Common myeloid progenitor, CD34-positive (primary cell): ENCODE measurements at regions not wholly inside any gene's neighbourhood (a gene's known extent, or its start where the extent isn't known, plus 50 kb on each side); places are given as distances from the start of the nearest gene placed in this dataset.

Experiments
- CTCF ChIA-PET: fragments of 350-600 bp; sonication (Branson Sonifier 250); formaldehyde crosslinking; loops from one replicate; lab custom pipeline; 2021; ENCODE audit warnings: antibody characterized with exemption; lab: Charles Lee
- POLR2A ChIA-PET: fragments of 350-600 bp; sonication (Branson Sonifier 250); formaldehyde crosslinking; loops from one replicate; lab custom pipeline; 2021; ENCODE audit warnings: antibody characterized with exemption; lab: Charles Lee
- DNase-seq, 3 donors: peaks; one replicate each; pipeline versions ENCODE4 v3.0.0 to v3.0.0-alpha.2; 2013
- H3K27ac ChIP-seq, 2 experiments: 1 replicate in 1 of 2; 2 replicates in 1 of 2; pipeline ENCODE4 v1.7.0; 2013; ENCODE audit warnings: inconsistent platforms in 2 of 2, low read length in 2 of 2, mild to moderate bottlenecking in 2 of 2, low read depth in 1 of 2, moderate library complexity in 1 of 2; ENCODE audit not compliant: severe bottlenecking in 2 of 2, insufficient read depth in 1 of 2, poor library complexity in 1 of 2
- H3K27me3 ChIP-seq, 5 experiments: replicated peaks in 2 of 5; 1 replicate in 3 of 5; 2 replicates in 2 of 5; pipeline versions ENCODE4 v1.6.1 to v1.7.0; 2013; ENCODE audit warnings: low read length in 4 of 5, mild to moderate bottlenecking in 2 of 5, moderate library complexity in 2 of 5, inconsistent platforms in 1 of 5; ENCODE audit not compliant: insufficient read depth in 5 of 5, control insufficient read depth in 4 of 5
- H3K36me3 ChIP-seq, 4 experiments: 1 replicate in 2 of 4; 2 replicates in 2 of 4; pipeline versions ENCODE4 v1.6.1 to v1.7.0; 2013; ENCODE audit warnings: low read length in 3 of 4, control low read depth in 1 of 4, mild to moderate bottlenecking in 1 of 4; ENCODE audit not compliant: control insufficient read depth in 4 of 4, insufficient read depth in 4 of 4
- H3K4me1 ChIP-seq, 4 experiments: 1 replicate in 3 of 4; 2 replicates in 1 of 4; pipeline versions ENCODE4 v1.6.1 to v1.7.1; 2013; ENCODE audit warnings: low read length in 3 of 4, mild to moderate bottlenecking in 3 of 4, control low read depth in 1 of 4, inconsistent platforms in 1 of 4, moderate library complexity in 1 of 4; ENCODE audit not compliant: control insufficient read depth in 4 of 4, insufficient read depth in 4 of 4; ENCODE audit errors: control extremely low read depth in 1 of 4
- H3K4me3 ChIP-seq, 7 experiments: 1 replicate in 4 of 7; 2 replicates in 3 of 7; pipeline versions ENCODE4 v1.5.1 to v1.7.0; 2013; ENCODE audit warnings: mild to moderate bottlenecking in 7 of 7, low read length in 6 of 7, moderate library complexity in 6 of 7, inconsistent platforms in 2 of 7, low read depth in 2 of 7, control low read depth in 1 of 7; ENCODE audit not compliant: insufficient read depth in 4 of 7, control insufficient read depth in 1 of 7; ENCODE audit errors: extremely low read depth in 1 of 7
- H3K9me3 ChIP-seq, 5 experiments: 1 replicate in 4 of 5; 2 replicates in 1 of 5; pipeline versions ENCODE4 v1.6.1 to v1.7.1; 2013; ENCODE audit warnings: low read length in 4 of 5, mild to moderate bottlenecking in 2 of 5, inconsistent platforms in 1 of 5, low read depth in 1 of 5, moderate library complexity in 1 of 5; ENCODE audit not compliant: control insufficient read depth in 4 of 5, insufficient read depth in 2 of 5; ENCODE audit errors: control extremely low read depth in 1 of 5
- WGBS: methylation state at CpG from one replicate; pipeline ENCODE4 v1.1.5; 2013; ENCODE audit not compliant: insufficient coverage; 5-methylcytosine and 5-hydroxymethylcytosine counted together

DNA sequence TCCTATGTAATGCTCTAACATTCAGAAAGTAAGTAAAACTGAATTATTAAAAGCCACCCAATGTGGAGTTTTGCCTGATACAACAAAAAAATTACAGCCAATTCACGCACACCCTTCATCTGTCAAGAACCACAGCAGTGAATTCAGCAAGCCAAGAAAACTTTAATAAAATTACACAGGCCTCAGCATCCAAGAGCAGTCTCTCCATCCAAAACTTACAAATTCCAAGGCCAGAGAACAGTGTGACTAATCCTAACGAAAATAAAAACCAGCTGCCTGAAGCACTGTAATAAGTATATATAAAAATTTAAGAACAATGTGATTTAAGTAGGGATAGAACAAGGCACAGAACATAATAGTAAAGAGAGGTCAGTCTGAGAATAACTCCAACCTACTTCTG lies 54.2 kb downstream of the SIX6 start:
- no peaks in the 10 kb centered on the region for H3K9me3 ChIP-seq
- no peaks in the 10 kb centered on the region for H3K4me1 ChIP-seq
- no peak overlapping the region for H3K27ac ChIP-seq
- peaks cover 0 to 8% (median 0%) of the 10 kb centered on the region in 5 experiments for H3K27me3 ChIP-seq
- ChIA-PET CTCF (interaction anchor here (0.9 to 4.1 kb wide), 8 partner anchors 13 to 498 kb away, joined by 3 to 22 read pairs (median 4); no protein-coding TSS in a partner anchor), POLR2A (no interaction called here)
- H3K36me3 ChIP-seq, result no peaks in the 10 kb centered on the region
- WGBS, result 63% methylated on average over 1 of the region's 2 CpGs
- DNase-seq, result no peak
- H3K4me3 ChIP-seq, result no peak overlapping the region

DNA sequence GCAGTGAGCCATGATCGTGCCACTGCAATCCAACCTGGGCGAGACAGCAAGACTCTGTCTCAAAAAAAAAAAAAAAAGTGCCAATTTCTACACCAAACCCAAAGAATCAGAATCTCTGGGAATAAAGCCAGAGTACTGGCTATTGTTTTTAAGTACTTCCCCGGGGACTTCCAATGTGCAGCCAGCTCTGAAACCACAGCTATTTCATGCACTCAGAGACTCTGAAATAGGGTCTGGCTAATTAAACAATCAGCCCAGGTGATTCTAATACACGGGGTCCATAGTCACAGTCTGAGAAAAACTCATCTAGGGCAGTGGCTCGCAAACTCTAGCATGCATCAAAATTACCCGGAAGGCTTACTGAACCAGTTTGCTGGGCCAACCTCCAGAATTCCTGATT lies 56.3 kb downstream of the SIX6 start:
- POLR2A ChIA-PET, result no interaction called here
- Histone ChIP-seq H3K4me3 (no peak overlapping the region), H3K36me3 (no peaks in the 10 kb centered on the region), H3K27me3 (peaks cover 0 to 8% (median 0%) of the 10 kb centered on the region in 5 experiments), H3K9me3 (no peaks in the 10 kb centered on the region), H3K4me1 (no peaks in the 10 kb centered on the region), H3K27ac (no peak overlapping the region)
- no peak for DNase-seq
- WGBS, result 82% methylated on average over 4 of the region's 6 CpGs
- CTCF ChIA-PET, result interaction anchor here (1.3 kb wide), 1 partner anchor 216 kb away, joined by 7 read pairs; no protein-coding TSS in a partner anchor

GRCh38 chr14:60566101-60566500 lies 57.2 kb downstream of the SIX6 start:
- Histone ChIP-seq H3K27me3 (peaks cover 0 to 7% (median 0%) of the 10 kb centered on the region in 5 experiments), H3K27ac (no peak overlapping the region), H3K4me3 (no peak overlapping the region), H3K36me3 (no peaks in the 10 kb centered on the region), H3K4me1 (no peaks in the 10 kb centered on the region), H3K9me3 (no peaks in the 10 kb centered on the region)
- ChIA-PET CTCF (interaction anchor here (1.2 kb wide), 1 partner anchor 12 kb away, joined by 3 read pairs; no protein-coding TSS in a partner anchor), POLR2A (no interaction called here)
- 96% methylated on average over 4 of the region's 5 CpGs for WGBS
- no peak for DNase-seq

- Histone ChIP-seq H3K27ac (no peak overlapping the region), H3K4me3 (no peak overlapping the region), H3K9me3 (no peaks in the 10 kb centered on the region), H3K4me1 (no peaks in the 10 kb centered on the region), H3K27me3 (peaks cover 0 to 3% (median 0%) of the 10 kb centered on the region in 5 experiments), H3K36me3 (no peaks in the 10 kb centered on the region)
- no peak for DNase-seq
- POLR2A ChIA-PET, result no interaction called here
- 93% methylated on average over 2 of the region's 4 CpGs for WGBS
- CTCF ChIA-PET, result no interaction called here
These were observed 65.1 kb downstream of the SIX6 start for GRCh38 chr14:60573943-60574495.

DNA sequence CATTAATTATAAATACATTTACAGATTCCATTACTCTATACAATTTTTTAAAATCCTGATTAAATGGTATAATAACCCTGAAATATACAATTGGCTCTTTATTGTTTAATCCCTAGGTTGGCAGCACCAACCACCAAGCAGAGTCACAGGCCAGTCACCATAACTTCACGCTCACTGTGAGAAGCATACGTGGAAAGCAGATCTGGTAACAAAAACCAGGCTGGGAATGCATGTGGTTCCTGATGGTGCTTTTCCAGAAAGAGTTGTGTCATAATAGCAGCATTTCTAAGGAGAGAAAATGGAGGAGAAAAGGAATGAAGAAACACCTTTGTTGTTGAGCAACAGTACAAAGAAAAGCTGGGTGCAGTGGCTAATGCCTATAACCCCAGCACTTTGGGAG lies 66.1 kb downstream of the SIX6 start:
- Histone ChIP-seq H3K4me1 (no peaks in the 10 kb centered on the region), H3K9me3 (no peaks in the 10 kb centered on the region), H3K36me3 (no peaks in the 10 kb centered on the region), H3K27me3 (peaks cover 0 to 3% (median 0%) of the 10 kb centered on the region in 5 experiments), H3K27ac (no peak overlapping the region), H3K4me3 (no peak overlapping the region)
- POLR2A ChIA-PET, result no interaction called here
- DNase-seq, result no peak
- WGBS, result 100% methylated on average over 2 of the region's 2 CpGs
- CTCF ChIA-PET, result interaction anchor here (1.8 kb wide), 1 partner anchor 12 kb away, joined by 4 read pairs; no protein-coding TSS in a partner anchor

DNA sequence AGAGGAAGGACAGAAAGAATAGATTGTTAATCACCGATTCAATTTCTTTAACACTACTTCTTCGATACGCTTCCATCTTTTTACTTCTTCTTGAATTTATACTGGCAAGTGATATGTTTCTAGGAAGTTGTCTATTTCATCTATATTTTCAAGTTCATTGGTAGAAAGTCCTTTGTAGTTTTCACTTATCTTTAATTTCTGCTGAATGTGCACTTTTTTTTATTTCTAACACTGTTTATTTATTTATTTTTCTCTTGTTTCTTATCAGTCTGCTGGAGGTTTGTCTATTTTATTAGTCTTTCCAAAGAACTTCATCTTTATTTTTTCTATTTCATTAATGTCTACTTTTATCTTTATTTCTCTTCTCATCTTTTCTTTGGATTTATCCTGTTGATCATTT lies 63.6 kb downstream of the SIX1 start:
- POLR2A ChIA-PET, result no interaction called here
- CTCF ChIA-PET, result no interaction called here
- no peak overlapping the region for H3K4me3 ChIP-seq

DNA sequence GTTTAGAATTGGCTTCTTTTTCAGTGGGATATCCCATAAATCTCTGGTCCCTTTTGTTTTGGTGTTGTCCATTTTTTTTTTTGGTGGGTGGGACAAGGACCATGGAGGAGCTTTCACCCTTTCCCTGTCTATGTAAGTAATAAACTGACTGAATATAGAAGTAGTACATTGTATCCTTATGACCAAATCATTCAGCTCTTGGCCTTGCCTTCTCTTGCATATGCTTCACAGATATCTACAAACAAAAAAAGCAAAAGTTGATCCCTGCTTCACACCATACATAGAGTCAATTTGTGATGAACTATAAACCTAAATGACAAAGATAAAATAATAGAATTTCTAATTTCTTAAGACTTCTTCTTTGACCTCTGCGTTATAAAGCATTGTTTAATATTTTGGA lies 59.8 kb downstream of the SIX1 start:
- DNase-seq, result no peak
- Histone ChIP-seq H3K36me3 (no peaks in the 10 kb centered on the region), H3K9me3 (peaks cover 0 to 1% (median 0%) of the 10 kb centered on the region in 5 experiments), H3K27ac (no peak overlapping the region), H3K4me1 (no peaks in the 10 kb centered on the region), H3K4me3 (no peak overlapping the region), H3K27me3 (peaks cover 0 to 10% (median 4%) of the 10 kb centered on the region in 5 experiments)
- no CpG with 5 or more reads among the region's 1 CpG for WGBS
- CTCF ChIA-PET, result no interaction called here
- POLR2A ChIA-PET, result no interaction called here

More for the DNA sequence above, 63.6 kb downstream of the SIX1 start:
- Histone ChIP-seq H3K9me3 (peaks cover 0 to 1% (median 0%) of the 10 kb centered on the region in 5 experiments), H3K27me3 (peaks cover 0 to 10% (median 4%) of the 10 kb centered on the region in 5 experiments), H3K36me3 (no peaks in the 10 kb centered on the region), H3K4me1 (no peaks in the 10 kb centered on the region), H3K27ac (no peak overlapping the region)
- no CpG with 5 or more reads among the region's 3 CpGs for WGBS
- DNase-seq, result no peak
